ENCODE measurements at regions not wholly inside any gene's neighbourhood (a gene's known extent, or its start where the extent isn't known, plus 50 kb on each side); places are given as distances from the start of the nearest gene placed in this dataset.

GRCh38 chr13:71251292-71251951, 615.6 kb downstream of the DACH1 start:
- H3K4me1 ChIP-seq: no peaks in the 10 kb centered on the region
- H3K4me3 ChIP-seq: no peak overlapping the region
- no peak for TF ChIP-seq POLR2A (IDR thresholded peaks at IDR 0.05)
- TF ChIP-seq CTCF (IDR thresholded peaks at IDR 0.05): no peak
- no peak for TF ChIP-seq EP300 (IDR thresholded peaks at IDR 0.05)
- no peaks in the 10 kb centered on the region for H3K27me3 ChIP-seq
- whole genome bisulfite sequencing, 2 donors: 76 to 84% methylated on average over 4 of the region's 4 CpGs
- no peaks in the 10 kb centered on the region for H3K9me3 ChIP-seq
- no peak for DNase-seq (ENCODE audit: low spot score in 2 of 2)
- no peak overlapping the region for H3K27ac ChIP-seq
- no peaks in the 10 kb centered on the region for H3K36me3 ChIP-seq

GRCh38 chr13:71249011-71249410, 618.0 kb downstream of the DACH1 start:
- no peak for DNase-seq (ENCODE audit: low spot score in 2 of 2)
- TF ChIP-seq POLR2A (IDR thresholded peaks at IDR 0.05): no peak
- no peak for TF ChIP-seq CTCF (IDR thresholded peaks at IDR 0.05)
- TF ChIP-seq EP300 (IDR thresholded peaks at IDR 0.05): no peak
- Histone ChIP-seq H3K9me3 (no peaks in the 10 kb centered on the region), H3K4me3 (no peak overlapping the region), H3K4me1 (no peaks in the 10 kb centered on the region), H3K27me3 (no peaks in the 10 kb centered on the region), H3K36me3 (no peaks in the 10 kb centered on the region), H3K27ac (no peak overlapping the region)
- WGBS, 2 donors: 43 to 44% methylated on average over 1 of the region's 1 CpG

- Histone ChIP-seq H3K4me3 (no peak overlapping the region), H3K9me3 (no peaks in the 10 kb centered on the region), H3K36me3 (no peaks in the 10 kb centered on the region), H3K4me1 (peaks cover 0 to 5% (median 0%) of the 10 kb centered on the region in 4 donors), H3K27ac (no peak overlapping the region), H3K27me3 (no peaks in the 10 kb centered on the region)
- TF ChIP-seq POLR2A (IDR thresholded peaks at IDR 0.05): no peak
- no peak for TF ChIP-seq CTCF (IDR thresholded peaks at IDR 0.05)
- TF ChIP-seq EP300 (IDR thresholded peaks at IDR 0.05): no peak
- WGBS, 2 donors: 36 to 51% methylated on average over 3 of the region's 3 CpGs
- no peak for DNase-seq (ENCODE audit: low spot score in 2 of 2)
Observed at GRCh38 chr13:71244161-71244560, 622.8 kb downstream of the DACH1 start.

GRCh38 chr13:71242201-71242600, 624.8 kb downstream of the DACH1 start:
- Histone ChIP-seq H3K9me3 (no peaks in the 10 kb centered on the region), H3K4me3 (no peak overlapping the region), H3K27me3 (no peaks in the 10 kb centered on the region), H3K27ac (no peak overlapping the region), H3K36me3 (no peaks in the 10 kb centered on the region), H3K4me1 (peaks cover 0 to 5% (median 0%) of the 10 kb centered on the region in 4 donors)
- WGBS, 2 donors: 33 to 37% methylated on average over 4 of the region's 4 CpGs
- DNase-seq (ENCODE audit: low spot score in 2 of 2): no peak
- TF ChIP-seq EP300 (IDR thresholded peaks at IDR 0.05) (no peak), POLR2A (IDR thresholded peaks at IDR 0.05) (no peak), CTCF (IDR thresholded peaks at IDR 0.05) (no peak)

- TF ChIP-seq POLR2A (IDR thresholded peaks at IDR 0.05) (no peak), EP300 (IDR thresholded peaks at IDR 0.05) (no peak), CTCF (IDR thresholded peaks at IDR 0.05) (peak in 2 of 5 experiments; percentile 15 to 17)
- H3K4me1 ChIP-seq: peaks cover 0 to 5% (median 0%) of the 10 kb centered on the region in 4 donors
- WGBS, 2 donors: 81 to 86% methylated on average over 1 of the region's 1 CpG
- no peak overlapping the region for H3K27ac ChIP-seq
- no peak for DNase-seq (ENCODE audit: low spot score in 2 of 2)
- H3K36me3 ChIP-seq: no peaks in the 10 kb centered on the region
- H3K4me3 ChIP-seq: no peak overlapping the region
- no peaks in the 10 kb centered on the region for H3K9me3 ChIP-seq
- no peaks in the 10 kb centered on the region for H3K27me3 ChIP-seq
Observed at GRCh38 chr13:71240911-71241310, 626.1 kb downstream of the DACH1 start.

Measured in tibial nerve (tissue), 4 donors.